HepG2 (cell line): ENCODE measurements at regions not wholly inside any gene's neighbourhood (a gene's known extent, or its start where the extent isn't known, plus 50 kb on each side); places are given as distances from the start of the nearest gene placed in this dataset.
"Not testable (repeated sequence)": the region's sequence is repeated elsewhere in the genome, so short reads cannot be mapped to it uniquely, and the experiment has no call there.

Experiments used
- ATAC-seq: fragments of 200-7000 bp; cut with Tn5 transposase; 3 replicates; pipeline ENCODE4 v1.9.1; 2020; ENCODE audit warnings: mild to moderate bottlenecking, moderate library complexity
- BruUV-seq: library from RNA; stranded (reverse); fragments of 400-500 nt; replicated peaks from 2 replicates; lab custom pipeline; 2021; lab: Mats Ljungman, UMichigan
- CTCF ChIA-PET: fragments of 300-600 bp; formaldehyde crosslinking; extraction: SDS; loops from one replicate; lab custom pipeline; 2021; ENCODE audit warnings: low total read pairs, inconsistent platforms, low intra/inter-chr PET ratio; lab: Yijun Ruan, JAX
- POLR2A ChIA-PET: fragments of 350-600 bp; sonication (Branson Sonifier 250); formaldehyde crosslinking; loops from one replicate; lab custom pipeline; 2020; ENCODE audit warnings: antibody characterized with exemption, inconsistent platforms; lab: Yijun Ruan, JAX
- DNase-seq: peaks from one replicate; pipeline ENCODE4 v3.0.0-alpha.2; 2015; ENCODE audit warnings: low spot score
- FAIRE-seq: peaks from 3 replicates; lab custom pipeline; 2011; peaks lifted over from hg19 to GRCh38; lab: Jason Lieb, UNC
- H2AFZ ChIP-seq: one replicate; pipeline ENCODE4 v1.6.1; 2011; ENCODE audit warnings: low read length, inconsistent platforms
- H3K27ac ChIP-seq: fragments of 300-600 bp; 3 replicates; pipeline ENCODE4 v1.8.0; 2011; ENCODE audit warnings: mixed run types, mild to moderate bottlenecking, mixed read lengths, low read length, inconsistent platforms; ENCODE audit not compliant: insufficient read depth; ENCODE audit errors: extremely low read length
- H3K27me3 ChIP-seq, 2 experiments: fragments of 200-600 bp in 1 of 2; 2 replicates in 1 of 2; 3 replicates in 1 of 2; pipeline versions ENCODE4 v1.6.0 to v1.8.0; 2011; ENCODE audit warnings: low read length in 2 of 2, mild to moderate bottlenecking in 2 of 2, moderate library complexity in 2 of 2, inconsistent platforms in 1 of 2; ENCODE audit not compliant: insufficient read depth in 2 of 2, control insufficient read depth in 1 of 2
- H3K36me3 ChIP-seq, 2 experiments: fragments of 200-600 bp in 1 of 2; replicated peaks in 1 of 2; 2 replicates in 1 of 2; 3 replicates in 1 of 2; pipeline versions ENCODE4 v1.5.1 to v1.8.0; 2011; ENCODE audit warnings: low read length in 2 of 2, inconsistent platforms in 1 of 2; ENCODE audit not compliant: insufficient read depth in 2 of 2, control insufficient read depth in 1 of 2
- H3K4me1 ChIP-seq: 2 replicates; pipeline ENCODE4 v1.5.1; 2012; ENCODE audit warnings: low read length, inconsistent platforms; ENCODE audit not compliant: insufficient read depth
- H3K4me2 ChIP-seq: 2 replicates; pipeline ENCODE4 v1.6.0; 2011; ENCODE audit warnings: low read depth, low read length, inconsistent platforms
- H3K4me3 ChIP-seq, 3 experiments: fragments of 200-600 bp in 1 of 3; sonication (generic), shearing (Covaris generic) in 1 of 3; replicated peaks in 1 of 3; 2 replicates each; pipeline ENCODE4 v1.5.1; 2011 to 2016; ENCODE audit warnings: low read length in 3 of 3, inconsistent platforms in 2 of 3, low read depth in 2 of 3, mild to moderate bottlenecking in 2 of 3, control low read depth in 1 of 3, mixed read lengths in 1 of 3; ENCODE audit not compliant: insufficient read depth in 1 of 3
- H3K79me2 ChIP-seq: one replicate; pipeline ENCODE4 v1.6.1; 2011; ENCODE audit warnings: low read length, inconsistent platforms; ENCODE audit not compliant: insufficient read depth
- H3K9ac ChIP-seq: 2 replicates; pipeline ENCODE4 v1.6.0; 2011; ENCODE audit warnings: mild to moderate bottlenecking, low read depth, low read length, inconsistent platforms; ENCODE audit not compliant: insufficient read depth
- H3K9me3 ChIP-seq: 2 replicates; pipeline ENCODE4 v1.5.1; 2012; ENCODE audit warnings: mild to moderate bottlenecking, low read length
- H4K20me1 ChIP-seq: 2 replicates; pipeline ENCODE4 v1.6.0; 2011; ENCODE audit warnings: inconsistent platforms, mild to moderate bottlenecking, low read length, moderate library complexity; ENCODE audit not compliant: insufficient read depth
- WGBS: methylation state at CpG from one replicate; pipeline ENCODE4 v1.1.6; 2017; ENCODE audit warnings: low lambda C conversion rate; 5-methylcytosine and 5-hydroxymethylcytosine counted together
- in situ Hi-C: cut with HindIII; loops from 2 replicates; pipeline ENCODE4 v1.10.0; 2017; ENCODE audit warnings: low pct_unique_long_range_greater_than_20kb; ENCODE audit not compliant: extremely low pct_ligation_motif_present
- intact Hi-C: fragments of 100-400 bp; cut with micrococcal nuclease; formaldehyde crosslinking; loops from one replicate; pipeline ENCODE4 v1.10.0; 2022; ENCODE audit not compliant: unreplicated experiment
- TF ChIP-seq, protein P1 (sequence below): sonication (generic); formaldehyde crosslinking; IDR thresholded peaks from 2 replicates; pipeline ENCODE4 v1.4.0; 2020; ENCODE audit warnings: missing genetic modification reagents

GRCh38 chr2:111566068-111566467 lies 317.9 kb downstream of the ANAPC1 start:
- TF ChIP-seq, protein P1, sequence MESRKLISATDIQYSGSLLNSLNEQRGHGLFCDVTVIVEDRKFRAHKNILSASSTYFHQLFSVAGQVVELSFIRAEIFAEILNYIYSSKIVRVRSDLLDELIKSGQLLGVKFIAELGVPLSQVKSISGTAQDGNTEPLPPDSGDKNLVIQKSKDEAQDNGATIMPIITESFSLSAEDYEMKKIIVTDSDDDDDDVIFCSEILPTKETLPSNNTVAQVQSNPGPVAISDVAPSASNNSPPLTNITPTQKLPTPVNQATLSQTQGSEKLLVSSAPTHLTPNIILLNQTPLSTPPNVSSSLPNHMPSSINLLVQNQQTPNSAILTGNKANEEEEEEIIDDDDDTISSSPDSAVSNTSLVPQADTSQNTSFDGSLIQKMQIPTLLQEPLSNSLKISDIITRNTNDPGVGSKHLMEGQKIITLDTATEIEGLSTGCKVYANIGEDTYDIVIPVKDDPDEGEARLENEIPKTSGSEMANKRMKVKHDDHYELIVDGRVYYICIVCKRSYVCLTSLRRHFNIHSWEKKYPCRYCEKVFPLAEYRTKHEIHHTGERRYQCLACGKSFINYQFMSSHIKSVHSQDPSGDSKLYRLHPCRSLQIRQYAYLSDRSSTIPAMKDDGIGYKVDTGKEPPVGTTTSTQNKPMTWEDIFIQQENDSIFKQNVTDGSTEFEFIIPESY (CRISPR knock-in tag) = peak; percentile 86
- H4K20me1 ChIP-seq, H3K9me3 ChIP-seq, H3K4me1 ChIP-seq, H3K36me3 ChIP-seq, H3K9ac ChIP-seq, H3K4me3 ChIP-seq, FAIRE-seq, BruUV-seq, intact Hi-C loops, H2AFZ ChIP-seq, CTCF ChIA-PET, H3K79me2 ChIP-seq, in situ Hi-C loops, H3K27me3 ChIP-seq, H3K27ac ChIP-seq, POLR2A ChIA-PET: not testable (repeated sequence)
- DNase-seq (peak; percentile 17), ATAC-seq (peak; percentile 61)
- 50% methylated on average over 8 of the region's 8 CpGs for WGBS
- 0 out of 2 replicates have a peak overlapping the region, but pooled peaks have one; percentile 7 for H3K4me2 ChIP-seq

- H3K27me3 ChIP-seq, ATAC-seq, H3K36me3 ChIP-seq, H3K4me3 ChIP-seq, DNase-seq, H4K20me1 ChIP-seq, intact Hi-C loops, BruUV-seq, FAIRE-seq, H3K27ac ChIP-seq, POLR2A ChIA-PET, H3K4me2 ChIP-seq, H3K9ac ChIP-seq, in situ Hi-C loops, H2AFZ ChIP-seq, CTCF ChIA-PET, H3K4me1 ChIP-seq, H3K79me2 ChIP-seq, H3K9me3 ChIP-seq: not testable (repeated sequence)
- WGBS = 73% methylated on average over 4 of the region's 5 CpGs
Observed at GRCh38 chr2:111567233-111567632, 316.8 kb downstream of the ANAPC1 start.

- BruUV-seq, H3K36me3 ChIP-seq, H3K9ac ChIP-seq, H3K4me1 ChIP-seq, POLR2A ChIA-PET, H3K27ac ChIP-seq, DNase-seq, H3K4me3 ChIP-seq, CTCF ChIA-PET, H4K20me1 ChIP-seq, H3K79me2 ChIP-seq, H3K4me2 ChIP-seq, H2AFZ ChIP-seq, H3K9me3 ChIP-seq, in situ Hi-C loops, H3K27me3 ChIP-seq, ATAC-seq: not testable (repeated sequence)
- intact Hi-C loops = loop anchor here (10.0 kb wide), 1 partner anchor 445 kb away; the partner anchor contains the start of gene BCL2L11
- FAIRE-seq = peak; percentile 18
- WGBS = 67% methylated on average over 4 of the region's 5 CpGs
Observed at GRCh38 chr2:111569356-111570199, 314.4 kb downstream of the ANAPC1 start.
